Right atrium auricular region (tissue), 2 donors: ENCODE measurements at regions not wholly inside any gene's neighbourhood (a gene's known extent, or its start where the extent isn't known, plus 50 kb on each side); places are given as distances from the start of the nearest gene placed in this dataset.

Experiments
- DNase-seq: peaks from one replicate; pipeline ENCODE4 v3.0.0-alpha.2; 2019; ENCODE audit warnings: low spot score
- H3K27ac ChIP-seq, 2 donors: fragments of 200-600 bp; sonication (generic); 1 replicate in 1 of 2; 2 replicates in 1 of 2; pipeline ENCODE4 v1.5.1; 2016 to 2019
- H3K27me3 ChIP-seq, 2 donors: fragments of 200-600 bp; sonication (generic); one replicate each; pipeline versions ENCODE4 v1.5.1 to v1.6.0; 2017 to 2019
- H3K36me3 ChIP-seq: fragments of 200-600 bp; sonication (generic); one replicate; pipeline ENCODE4 v1.5.1; 2016
- H3K4me1 ChIP-seq, 2 donors: fragments of 200-600 bp; sonication (generic); one replicate each; pipeline versions ENCODE4 v1.5.1 to v1.6.0; 2017 to 2019
- H3K4me3 ChIP-seq, 2 donors: fragments of 200-600 bp; sonication (generic); 1 replicate in 1 of 2; 2 replicates in 1 of 2; pipeline ENCODE4 v1.5.1; 2017 to 2019; ENCODE audit warnings: mild to moderate bottlenecking in 1 of 2, moderate library complexity in 1 of 2
- H3K9me3 ChIP-seq, 2 donors: fragments of 200-600 bp; sonication (generic); one replicate each; pipeline ENCODE4 v1.5.1; 2019
- TF ChIP-seq, protein P1 (sequence below), 2 donors: fragments of 200-600 bp; sonication (generic); IDR thresholded peaks; one replicate each; pipeline ENCODE4 v1.5.1; 2019; ENCODE audit warnings: antibody characterized with exemption in 2 of 2

DNA sequence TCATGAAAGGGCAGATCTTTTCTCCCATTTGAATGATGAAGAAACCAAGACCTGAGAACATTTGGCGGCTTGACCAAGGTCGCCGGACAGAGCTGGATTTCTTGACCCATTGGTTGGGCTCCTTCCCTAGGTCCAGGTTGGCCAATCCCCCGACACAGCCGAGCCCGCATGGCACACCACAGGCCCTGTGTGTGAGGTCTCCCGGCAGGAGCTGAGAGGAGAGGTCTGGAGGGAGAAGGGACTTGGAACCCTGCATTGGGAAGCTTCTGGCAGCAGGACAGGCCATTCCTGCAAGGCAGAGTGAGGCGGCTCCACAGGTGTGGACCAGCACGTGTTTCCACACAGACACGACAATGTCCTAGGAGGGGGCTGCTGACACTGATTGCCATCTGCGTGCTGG, 98.6 kb upstream of the THY1 start:
- no peaks in the 10 kb centered on the region for H3K36me3 ChIP-seq

DNA sequence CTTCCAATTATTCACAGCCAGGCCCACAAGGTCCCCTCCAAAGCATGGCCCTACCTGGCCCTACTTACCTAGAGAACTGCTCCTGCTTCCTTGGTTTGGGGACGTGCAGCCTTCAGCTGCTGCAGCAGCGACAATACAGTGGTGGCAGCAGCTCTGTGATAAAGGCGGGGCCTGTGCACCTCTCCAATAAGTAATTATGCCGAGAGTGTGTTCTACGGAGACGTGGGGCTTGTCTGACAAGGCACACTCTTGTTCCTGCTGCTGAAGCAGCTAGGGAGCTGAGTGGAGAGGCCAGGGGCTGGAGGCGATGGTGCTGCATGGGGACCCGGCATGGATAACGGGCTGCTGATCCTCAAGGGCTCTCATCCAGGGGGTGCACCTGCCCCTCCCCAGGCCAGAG, 98.0 kb upstream of the THY1 start:
- TF ChIP-seq, protein P1, sequence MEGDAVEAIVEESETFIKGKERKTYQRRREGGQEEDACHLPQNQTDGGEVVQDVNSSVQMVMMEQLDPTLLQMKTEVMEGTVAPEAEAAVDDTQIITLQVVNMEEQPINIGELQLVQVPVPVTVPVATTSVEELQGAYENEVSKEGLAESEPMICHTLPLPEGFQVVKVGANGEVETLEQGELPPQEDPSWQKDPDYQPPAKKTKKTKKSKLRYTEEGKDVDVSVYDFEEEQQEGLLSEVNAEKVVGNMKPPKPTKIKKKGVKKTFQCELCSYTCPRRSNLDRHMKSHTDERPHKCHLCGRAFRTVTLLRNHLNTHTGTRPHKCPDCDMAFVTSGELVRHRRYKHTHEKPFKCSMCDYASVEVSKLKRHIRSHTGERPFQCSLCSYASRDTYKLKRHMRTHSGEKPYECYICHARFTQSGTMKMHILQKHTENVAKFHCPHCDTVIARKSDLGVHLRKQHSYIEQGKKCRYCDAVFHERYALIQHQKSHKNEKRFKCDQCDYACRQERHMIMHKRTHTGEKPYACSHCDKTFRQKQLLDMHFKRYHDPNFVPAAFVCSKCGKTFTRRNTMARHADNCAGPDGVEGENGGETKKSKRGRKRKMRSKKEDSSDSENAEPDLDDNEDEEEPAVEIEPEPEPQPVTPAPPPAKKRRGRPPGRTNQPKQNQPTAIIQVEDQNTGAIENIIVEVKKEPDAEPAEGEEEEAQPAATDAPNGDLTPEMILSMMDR (IDR thresholded peaks at IDR 0.05): no peak
- Histone ChIP-seq H3K4me1 (no peaks in the 10 kb centered on the region), H3K27me3 (no peaks in the 10 kb centered on the region), H3K27ac (no peak overlapping the region), H3K9me3 (no peaks in the 10 kb centered on the region), H3K4me3 (no peak overlapping the region), H3K36me3 (no peaks in the 10 kb centered on the region)
- no peak for DNase-seq

More for the DNA sequence above, 98.6 kb upstream of the THY1 start:
- Histone ChIP-seq H3K4me1 (no peaks in the 10 kb centered on the region), H3K27ac (no peak overlapping the region), H3K9me3 (no peaks in the 10 kb centered on the region), H3K4me3 (no peak overlapping the region), H3K27me3 (no peaks in the 10 kb centered on the region)
- no peak for DNase-seq
- TF ChIP-seq, protein P1 (IDR thresholded peaks at IDR 0.05): no peak

DNA sequence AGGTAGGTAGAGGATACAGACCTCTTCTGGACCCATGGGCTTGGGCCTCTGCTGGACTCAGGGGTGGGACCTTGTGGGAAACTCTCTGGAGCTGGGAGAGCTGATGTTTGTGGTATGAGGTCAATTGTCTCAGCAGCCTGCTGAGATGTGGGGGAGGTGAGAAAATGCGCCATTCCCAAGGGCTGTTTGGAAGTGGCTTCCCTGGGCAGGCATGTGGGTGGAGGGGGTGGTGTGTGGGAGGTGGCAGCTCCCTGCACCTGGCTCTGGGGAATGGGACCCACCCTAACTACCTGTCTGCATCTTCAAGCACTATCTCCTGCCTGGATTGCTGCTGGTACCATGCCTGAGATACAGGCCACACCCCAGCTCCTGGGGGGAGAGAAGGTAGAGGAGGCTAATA, 97.4 kb upstream of the THY1 start:
- TF ChIP-seq, protein P1 (IDR thresholded peaks at IDR 0.05): no peak
- Histone ChIP-seq H3K4me1 (no peaks in the 10 kb centered on the region), H3K4me3 (no peak overlapping the region), H3K36me3 (no peaks in the 10 kb centered on the region), H3K27ac (no peak overlapping the region), H3K27me3 (no peaks in the 10 kb centered on the region), H3K9me3 (no peaks in the 10 kb centered on the region)
- DNase-seq: no peak

DNA sequence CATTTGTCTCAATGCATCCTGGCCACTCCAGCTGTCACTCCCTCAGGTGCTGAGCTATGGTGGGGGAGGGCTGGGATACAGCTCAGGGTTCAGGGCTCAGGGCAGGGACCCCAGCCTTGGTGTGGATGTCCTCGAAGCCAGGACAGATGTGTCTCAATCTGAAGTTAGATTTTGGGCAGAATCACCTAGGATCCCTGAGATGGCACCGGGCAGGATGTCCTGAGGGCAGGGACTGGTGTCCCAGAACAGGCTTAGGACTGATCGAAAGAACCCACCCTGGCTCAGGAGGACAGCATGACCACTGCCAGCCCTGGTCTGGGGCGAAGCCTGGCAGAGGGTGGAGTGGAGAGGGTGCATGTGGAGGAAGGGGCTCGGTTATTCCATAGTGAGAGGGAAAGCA, 96.8 kb upstream of the THY1 start:
- Histone ChIP-seq H3K27me3 (no peaks in the 10 kb centered on the region), H3K4me1 (no peaks in the 10 kb centered on the region), H3K4me3 (no peak overlapping the region), H3K36me3 (no peaks in the 10 kb centered on the region), H3K27ac (no peak overlapping the region), H3K9me3 (no peaks in the 10 kb centered on the region)
- DNase-seq: no peak
- TF ChIP-seq, protein P1 (IDR thresholded peaks at IDR 0.05): no peak

DNA sequence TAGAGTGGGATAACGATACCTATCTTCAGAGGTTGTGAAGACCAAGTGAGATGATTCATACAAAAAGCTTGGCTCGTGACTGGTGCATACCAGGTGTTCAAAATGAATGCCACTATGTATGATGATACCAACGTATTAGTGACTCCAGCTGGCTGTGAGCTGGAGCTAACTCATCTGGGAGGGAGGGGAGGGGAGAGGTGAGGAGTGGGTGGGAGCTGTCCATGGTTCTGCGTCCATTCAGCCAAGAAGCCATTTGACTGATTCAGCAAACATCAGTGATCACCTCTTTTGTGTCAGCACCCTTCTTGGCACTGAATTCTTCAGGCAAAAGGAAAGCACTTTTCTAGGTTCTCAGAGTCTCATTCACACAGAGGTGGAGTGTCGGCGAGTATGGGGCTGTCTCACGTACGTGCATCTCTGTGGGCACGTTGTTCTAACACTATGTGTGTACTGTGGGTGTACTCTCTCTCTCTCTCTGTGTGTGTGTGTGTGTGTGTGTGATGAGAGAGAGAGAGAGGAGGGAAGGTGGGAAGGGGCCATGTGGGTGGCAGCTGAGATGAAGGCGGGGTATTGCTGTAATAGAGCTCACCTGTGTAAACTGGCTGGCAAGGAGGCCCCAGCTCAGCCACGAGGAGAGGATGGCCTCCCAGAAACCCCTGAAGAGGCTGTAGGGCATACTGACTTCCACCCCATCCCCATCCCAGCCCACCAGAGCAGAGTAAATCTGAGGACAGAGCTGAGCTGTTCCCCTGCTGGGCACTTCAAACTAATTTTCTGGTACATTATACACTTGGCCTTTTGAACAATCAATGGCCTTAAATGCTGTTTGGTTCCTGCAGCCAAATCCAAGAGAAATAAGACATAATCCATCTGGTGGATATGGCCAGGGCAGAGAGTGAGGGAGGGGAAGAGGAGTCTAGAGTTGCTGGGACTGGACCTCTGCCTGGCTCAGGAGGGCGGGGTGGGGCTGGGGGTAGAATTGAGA, 96.1 kb upstream of the THY1 start:
- H3K9me3 ChIP-seq: no peaks in the 10 kb centered on the region
- no peak for DNase-seq
- TF ChIP-seq, protein P1 (IDR thresholded peaks at IDR 0.05): no peak
- no peak overlapping the region for H3K27ac ChIP-seq
- no peak overlapping the region for H3K4me3 ChIP-seq
- H3K36me3 ChIP-seq: no peaks in the 10 kb centered on the region
- no peaks in the 10 kb centered on the region for H3K4me1 ChIP-seq
- H3K27me3 ChIP-seq: no peaks in the 10 kb centered on the region
